ENCODE measurements at regions not wholly inside any gene's neighbourhood (a gene's known extent, or its start where the extent isn't known, plus 50 kb on each side); places are given as distances from the start of the nearest gene placed in this dataset.

DNA sequence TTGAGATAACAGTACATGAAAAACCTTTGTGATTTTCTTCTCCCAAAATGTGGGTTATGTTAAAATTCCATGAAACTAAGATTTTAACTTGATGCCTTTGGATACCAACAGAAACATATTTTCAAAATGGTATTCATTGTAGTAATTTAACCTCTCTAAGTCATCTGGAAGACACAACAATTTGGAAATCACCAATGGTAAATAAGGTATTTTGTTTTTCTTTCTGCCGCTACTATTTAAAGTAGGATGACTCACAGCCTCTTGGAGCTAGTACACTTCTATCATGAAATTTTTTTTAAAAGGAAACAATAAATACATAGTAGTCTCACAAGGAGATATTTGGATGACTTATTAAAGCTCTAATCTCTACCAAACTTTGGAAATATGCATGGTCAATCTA, 291.6 kb upstream of the VEPH1 start:
- 59 to 62% methylated on average over 1 of the region's 1 CpG for WGBS, 2 donors

DNA sequence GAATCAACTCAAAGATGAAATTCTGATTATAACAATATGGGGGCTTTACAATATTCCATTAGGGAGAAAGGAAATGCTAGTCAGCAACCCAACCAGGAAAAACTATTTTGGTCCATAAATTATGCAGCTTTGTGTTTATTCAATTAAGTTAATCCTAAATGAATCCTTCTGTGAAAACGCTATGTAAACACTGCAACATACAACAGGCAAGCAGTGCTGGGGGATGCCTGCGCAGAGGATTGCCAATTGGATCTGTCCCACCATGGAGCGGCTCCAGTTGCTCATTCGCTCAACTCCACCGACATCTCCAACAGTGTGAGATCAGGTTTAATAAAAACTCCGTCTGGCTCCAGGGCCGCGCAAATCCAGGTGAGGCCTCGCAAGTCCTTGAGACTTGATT, 290.5 kb upstream of the VEPH1 start:
- Histone ChIP-seq H3K27me3 (no peaks in the 10 kb centered on the region), H3K9me3 (no peaks in the 10 kb centered on the region), H3K4me1 (no peaks in the 10 kb centered on the region), H3K27ac (no peak overlapping the region), H3K4me3 (no peak overlapping the region), H3K36me3 (no peaks in the 10 kb centered on the region)
- 66 to 88% methylated on average over 8 to 9 of the region's 9 CpGs for WGBS, 2 donors
- no peak for DNase-seq
- TF ChIP-seq, protein P1, sequence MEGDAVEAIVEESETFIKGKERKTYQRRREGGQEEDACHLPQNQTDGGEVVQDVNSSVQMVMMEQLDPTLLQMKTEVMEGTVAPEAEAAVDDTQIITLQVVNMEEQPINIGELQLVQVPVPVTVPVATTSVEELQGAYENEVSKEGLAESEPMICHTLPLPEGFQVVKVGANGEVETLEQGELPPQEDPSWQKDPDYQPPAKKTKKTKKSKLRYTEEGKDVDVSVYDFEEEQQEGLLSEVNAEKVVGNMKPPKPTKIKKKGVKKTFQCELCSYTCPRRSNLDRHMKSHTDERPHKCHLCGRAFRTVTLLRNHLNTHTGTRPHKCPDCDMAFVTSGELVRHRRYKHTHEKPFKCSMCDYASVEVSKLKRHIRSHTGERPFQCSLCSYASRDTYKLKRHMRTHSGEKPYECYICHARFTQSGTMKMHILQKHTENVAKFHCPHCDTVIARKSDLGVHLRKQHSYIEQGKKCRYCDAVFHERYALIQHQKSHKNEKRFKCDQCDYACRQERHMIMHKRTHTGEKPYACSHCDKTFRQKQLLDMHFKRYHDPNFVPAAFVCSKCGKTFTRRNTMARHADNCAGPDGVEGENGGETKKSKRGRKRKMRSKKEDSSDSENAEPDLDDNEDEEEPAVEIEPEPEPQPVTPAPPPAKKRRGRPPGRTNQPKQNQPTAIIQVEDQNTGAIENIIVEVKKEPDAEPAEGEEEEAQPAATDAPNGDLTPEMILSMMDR (IDR thresholded peaks at IDR 0.05) = no peak
- TF ChIP-seq POLR2A (IDR thresholded peaks at IDR 0.05) = no peak
- intact Hi-C loops (cut with DNase I) = no loop called here

More for the DNA sequence above, 291.6 kb upstream of the VEPH1 start:
- H3K36me3 ChIP-seq = no peaks in the 10 kb centered on the region
- no peak overlapping the region for H3K4me3 ChIP-seq
- H3K4me1 ChIP-seq = no peaks in the 10 kb centered on the region
- TF ChIP-seq POLR2A (IDR thresholded peaks at IDR 0.05) = no peak
- TF ChIP-seq, protein P1 (IDR thresholded peaks at IDR 0.05) = no peak
- DNase-seq = no peak
- intact Hi-C loops (cut with DNase I) = no loop called here
- no peak overlapping the region for H3K27ac ChIP-seq
- no peaks in the 10 kb centered on the region for H3K27me3 ChIP-seq
- no peaks in the 10 kb centered on the region for H3K9me3 ChIP-seq

DNA sequence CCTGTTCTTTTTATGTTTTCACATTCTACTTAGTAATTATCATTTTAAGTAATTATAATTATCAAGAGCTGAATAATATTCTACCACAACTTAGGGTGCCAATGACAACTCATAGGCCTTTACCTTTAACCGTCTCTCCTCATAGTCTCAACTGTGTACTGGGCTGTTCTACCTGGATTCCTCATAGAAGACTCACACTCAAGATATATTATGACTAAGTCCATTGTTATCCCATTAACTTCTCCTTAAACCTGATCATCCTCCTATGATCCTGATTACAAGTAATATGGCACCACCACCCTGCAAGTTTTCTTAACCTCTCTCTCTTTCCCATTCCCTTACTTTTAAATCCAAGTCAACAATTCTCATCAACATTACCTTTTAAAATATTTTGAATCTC, 285.9 kb upstream of the VEPH1 start:
- Histone ChIP-seq H3K36me3 (no peaks in the 10 kb centered on the region), H3K4me1 (peaks cover 0 to 12% (median 0%) of the 10 kb centered on the region in 3 donors), H3K9me3 (no peaks in the 10 kb centered on the region), H3K27ac (no peak overlapping the region), H3K4me3 (no peak overlapping the region), H3K27me3 (no peaks in the 10 kb centered on the region)
- DNase-seq = no peak
- TF ChIP-seq POLR2A (IDR thresholded peaks at IDR 0.05) = no peak
- TF ChIP-seq, protein P1 (IDR thresholded peaks at IDR 0.05) = no peak
- intact Hi-C loops (cut with DNase I) = no loop called here
- WGBS, 2 donors = 56 to 92% methylated on average over 1 of the region's 1 CpG

DNA sequence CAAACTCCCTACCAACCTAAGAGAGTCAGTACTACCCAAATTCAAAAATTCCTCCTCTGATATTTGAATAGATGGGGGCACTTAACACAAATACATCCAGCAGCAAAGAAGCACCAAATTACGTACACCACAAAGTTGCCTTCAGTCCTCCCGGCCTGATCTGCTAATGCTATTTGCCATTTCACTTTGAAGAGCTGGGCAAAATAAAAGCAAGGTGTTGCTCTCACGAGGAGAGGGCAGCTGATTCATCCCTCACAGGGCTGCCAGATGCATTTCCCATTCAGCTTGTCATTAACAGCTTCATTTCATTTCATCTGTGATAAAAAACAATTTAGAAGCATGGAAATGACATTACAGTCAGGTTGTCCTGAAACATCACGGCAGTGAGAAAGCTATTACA, 283.4 kb upstream of the VEPH1 start:
- 50 to 65% methylated on average over 4 of the region's 4 CpGs for WGBS, 2 donors
- no peaks in the 10 kb centered on the region for H3K36me3 ChIP-seq
- no peak for TF ChIP-seq POLR2A (IDR thresholded peaks at IDR 0.05)
- TF ChIP-seq, protein P1 (IDR thresholded peaks at IDR 0.05) = no peak
- intact Hi-C loops (cut with DNase I) = no loop called here
- H3K27me3 ChIP-seq = no peaks in the 10 kb centered on the region
- peaks cover 0 to 12% (median 0%) of the 10 kb centered on the region in 3 donors for H3K4me1 ChIP-seq
- DNase-seq = no peak
- H3K9me3 ChIP-seq = no peaks in the 10 kb centered on the region
- H3K27ac ChIP-seq = no peak overlapping the region
- H3K4me3 ChIP-seq = no peak overlapping the region

DNA sequence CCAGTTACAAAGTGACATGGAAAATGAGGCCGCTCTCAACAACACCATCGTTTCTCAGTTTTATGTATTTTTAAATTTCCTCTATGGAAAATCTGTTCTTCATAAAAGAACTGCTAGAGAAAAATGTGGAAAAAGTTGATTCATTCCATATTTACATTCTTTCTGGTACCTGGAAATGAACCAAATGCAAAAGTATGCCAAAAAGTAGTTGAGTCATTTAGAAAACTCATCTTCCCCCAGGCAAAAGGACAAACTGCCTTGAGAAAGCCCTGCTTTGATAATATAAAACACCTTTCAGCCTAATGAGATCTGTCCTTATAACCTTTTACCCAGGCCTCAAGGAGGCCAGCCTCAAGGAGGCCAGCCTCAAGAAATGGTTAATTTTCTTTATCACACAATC, 283.0 kb upstream of the VEPH1 start:
- 47 to 58% methylated on average over 2 of the region's 2 CpGs for WGBS, 2 donors
- H3K4me1 ChIP-seq = peaks cover 0 to 12% (median 0%) of the 10 kb centered on the region in 3 donors
- intact Hi-C loops (cut with DNase I) = no loop called here
- no peak for DNase-seq
- H3K36me3 ChIP-seq = no peaks in the 10 kb centered on the region
- no peak overlapping the region for H3K4me3 ChIP-seq
- H3K27ac ChIP-seq = no peak overlapping the region
- no peaks in the 10 kb centered on the region for H3K27me3 ChIP-seq
- TF ChIP-seq, protein P1 (IDR thresholded peaks at IDR 0.05) = no peak
- TF ChIP-seq POLR2A (IDR thresholded peaks at IDR 0.05) = no peak
- no peaks in the 10 kb centered on the region for H3K9me3 ChIP-seq
